ENCODE measurements at regions not wholly inside any gene's neighbourhood (a gene's known extent, or its start where the extent isn't known, plus 50 kb on each side); places are given as distances from the start of the nearest gene placed in this dataset.

DNA sequence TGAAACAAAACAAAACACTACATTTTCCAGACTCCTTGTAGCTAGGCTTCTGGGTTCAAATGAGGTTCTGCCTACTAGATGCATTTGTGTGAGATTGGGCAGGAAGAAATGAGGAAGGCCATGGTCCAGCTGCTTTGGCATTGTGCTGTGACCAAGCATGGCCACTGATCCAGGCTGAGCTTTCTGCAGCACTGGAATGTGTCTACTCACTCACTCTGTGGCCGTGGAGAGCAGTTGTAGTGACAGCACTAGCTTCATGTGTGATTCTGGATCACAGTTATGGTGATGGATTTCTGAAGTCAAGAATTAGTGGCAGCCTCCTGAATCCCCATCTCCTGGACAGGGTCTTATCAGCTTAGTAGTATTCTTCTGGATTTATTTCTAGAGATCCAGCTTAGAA lies 358.9 kb downstream of the GPAT3 start:
- DNase-seq: no peak

DNA sequence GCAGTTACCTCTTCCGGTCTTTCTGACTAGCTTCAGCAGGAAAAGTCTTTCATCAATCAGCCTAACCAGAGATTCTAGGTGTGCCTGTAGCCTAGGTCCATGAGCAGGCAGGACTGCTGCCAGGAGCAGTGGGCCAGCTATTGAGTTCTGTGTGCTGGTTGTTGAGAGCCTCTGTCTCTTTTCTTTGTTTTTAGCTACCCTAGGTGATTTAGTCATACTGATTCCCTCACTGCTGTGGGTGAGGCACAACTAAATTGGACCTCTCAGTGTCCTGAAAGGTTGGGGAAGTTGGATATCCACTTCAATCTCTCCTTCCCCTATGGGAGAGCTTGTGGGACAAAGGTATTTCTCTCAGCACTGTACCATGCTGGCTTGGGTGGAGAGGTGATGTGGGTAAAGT lies 354.9 kb downstream of the GPAT3 start:
- no peak for DNase-seq

DNA sequence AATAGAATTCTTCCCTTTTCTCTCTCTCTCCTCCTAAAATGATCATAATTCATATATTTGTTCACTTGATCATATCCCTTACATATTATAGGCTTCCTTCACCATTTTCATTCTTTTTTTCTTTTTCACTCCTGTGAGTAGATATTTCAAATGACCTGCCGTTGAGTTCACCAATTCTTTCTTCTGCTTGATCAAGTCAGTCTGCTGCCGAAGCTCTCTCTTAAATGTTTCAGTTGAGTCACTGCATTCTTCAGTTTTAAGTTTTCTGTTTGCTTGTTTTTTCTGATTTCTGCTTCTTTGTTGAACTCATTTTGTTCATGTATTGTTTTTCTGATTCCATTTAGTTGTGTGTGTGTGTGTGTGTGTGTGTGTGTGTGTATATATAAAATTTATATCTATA lies 354.3 kb downstream of the GPAT3 start:
- no peak for DNase-seq

DNA sequence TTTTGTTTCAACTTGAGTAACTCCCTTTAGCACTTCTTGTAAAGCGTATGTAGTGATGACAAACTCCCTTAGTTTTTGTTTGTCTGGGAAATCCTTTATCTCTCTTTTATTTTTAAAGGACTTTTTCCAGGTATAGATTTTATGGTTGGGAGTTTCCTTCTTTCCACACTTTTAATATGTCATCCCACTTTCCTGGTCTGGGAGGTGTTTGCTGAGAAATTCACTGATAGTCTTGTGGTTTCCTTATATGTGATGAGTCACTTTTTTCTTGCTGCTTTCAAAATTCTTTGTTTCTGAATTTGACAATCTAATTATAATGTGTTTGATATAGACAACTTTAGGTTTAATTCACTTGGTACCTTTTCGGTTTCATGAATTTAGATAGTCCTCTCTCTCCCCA lies 353.9 kb downstream of the GPAT3 start:
- DNase-seq: no peak

DNA sequence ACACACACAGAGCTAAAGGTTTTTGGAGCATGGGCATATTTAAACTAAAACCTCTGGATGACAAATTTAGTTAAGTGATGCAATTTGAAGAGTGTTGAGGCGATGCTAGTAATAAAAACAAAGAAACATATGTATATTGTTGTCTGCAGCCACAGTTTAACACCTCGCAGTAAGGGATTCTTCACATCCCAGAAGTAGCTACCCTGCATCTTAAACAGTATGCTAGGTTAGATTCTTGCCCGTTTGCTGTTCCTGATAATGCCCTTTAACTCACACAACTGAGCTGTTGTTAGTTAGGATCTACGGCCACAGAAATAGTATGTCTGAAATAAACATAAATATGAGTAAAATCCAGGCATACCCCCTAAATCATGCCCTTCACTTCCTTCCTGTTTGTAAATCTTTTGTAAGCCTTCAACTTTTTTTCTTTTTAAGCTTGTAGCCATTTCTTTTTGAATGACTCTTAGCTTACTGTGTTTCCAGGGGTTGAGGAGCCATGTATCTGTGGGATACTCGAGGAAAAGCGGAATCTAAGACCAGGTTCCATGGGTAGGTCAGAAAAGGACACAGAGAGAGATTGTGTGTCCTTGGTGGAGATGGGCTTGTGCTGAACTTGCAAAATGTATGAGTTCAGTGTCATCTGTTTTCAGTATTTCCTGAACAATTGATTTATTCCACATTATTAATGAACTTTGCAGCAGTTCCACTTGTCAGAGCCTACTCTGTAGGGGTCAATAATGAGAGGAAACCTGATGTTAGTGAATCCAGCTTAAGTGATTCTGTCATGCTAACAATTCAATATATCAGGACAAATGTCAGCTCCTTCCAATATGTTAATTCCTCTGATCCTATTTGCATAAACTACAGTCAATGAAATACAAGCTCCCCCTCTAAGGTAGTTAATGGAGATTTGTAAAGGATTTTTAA lies 349.6 kb downstream of the GPAT3 start:
- no peak for DNase-seq

DNA sequence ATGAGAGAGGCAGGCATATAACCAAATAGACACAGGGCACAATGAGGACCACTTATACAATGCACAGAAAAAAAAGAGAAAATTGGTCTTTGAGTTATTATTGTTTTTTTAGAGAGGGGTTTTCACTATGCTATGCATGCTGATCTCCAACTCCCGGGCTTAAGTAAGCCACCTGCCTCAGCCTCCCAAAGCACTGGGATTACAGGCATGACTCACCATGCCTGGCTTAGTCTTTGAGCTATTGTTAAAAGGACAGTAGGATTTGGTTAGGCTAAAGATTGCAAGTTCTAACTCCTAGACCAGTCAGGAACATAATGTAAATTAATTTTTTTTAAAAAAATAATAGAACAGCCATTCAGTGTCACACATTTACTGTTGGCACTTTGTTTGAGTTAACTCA lies 340.1 kb downstream of the GPAT3 start:
- DNase-seq: no peak

DNA sequence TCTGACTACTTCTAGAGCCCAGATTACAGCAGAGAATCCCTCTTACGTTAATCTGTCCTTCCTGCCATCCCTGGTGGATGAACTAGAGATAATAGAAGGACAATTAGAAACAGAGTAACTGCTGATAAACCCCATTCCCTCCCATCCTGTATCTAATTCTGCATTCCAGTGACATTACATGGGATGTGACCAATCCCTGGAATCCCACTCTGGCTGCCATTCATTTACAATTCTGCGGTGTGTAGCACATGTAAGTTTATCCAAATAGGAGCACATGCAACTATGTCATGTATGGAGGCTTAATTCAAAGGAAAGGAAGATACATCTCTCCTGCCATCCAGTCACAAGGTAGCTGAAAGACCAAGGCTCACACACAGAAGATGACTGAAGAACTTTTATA lies 339.5 kb downstream of the GPAT3 start:
- DNase-seq: no peak

DNA sequence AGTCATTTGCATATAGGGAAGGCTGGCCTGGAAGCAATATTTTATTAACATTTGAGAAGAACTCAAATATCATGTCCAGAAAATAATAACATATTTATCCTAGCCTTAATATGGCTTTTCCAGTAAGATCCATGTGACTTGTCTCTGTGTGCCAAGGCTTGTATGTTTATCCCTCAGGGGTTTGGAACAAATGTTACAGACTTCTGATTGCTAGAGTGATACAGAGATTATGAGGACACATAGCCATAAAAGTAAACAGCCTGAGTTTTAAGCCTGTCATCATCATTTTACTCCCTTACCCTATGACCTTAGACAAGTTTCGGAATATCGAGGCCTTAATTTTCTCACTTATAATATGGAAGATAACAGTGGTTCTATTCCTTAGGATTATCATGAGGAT lies 338.1 kb downstream of the GPAT3 start:
- no peak for DNase-seq

DNA sequence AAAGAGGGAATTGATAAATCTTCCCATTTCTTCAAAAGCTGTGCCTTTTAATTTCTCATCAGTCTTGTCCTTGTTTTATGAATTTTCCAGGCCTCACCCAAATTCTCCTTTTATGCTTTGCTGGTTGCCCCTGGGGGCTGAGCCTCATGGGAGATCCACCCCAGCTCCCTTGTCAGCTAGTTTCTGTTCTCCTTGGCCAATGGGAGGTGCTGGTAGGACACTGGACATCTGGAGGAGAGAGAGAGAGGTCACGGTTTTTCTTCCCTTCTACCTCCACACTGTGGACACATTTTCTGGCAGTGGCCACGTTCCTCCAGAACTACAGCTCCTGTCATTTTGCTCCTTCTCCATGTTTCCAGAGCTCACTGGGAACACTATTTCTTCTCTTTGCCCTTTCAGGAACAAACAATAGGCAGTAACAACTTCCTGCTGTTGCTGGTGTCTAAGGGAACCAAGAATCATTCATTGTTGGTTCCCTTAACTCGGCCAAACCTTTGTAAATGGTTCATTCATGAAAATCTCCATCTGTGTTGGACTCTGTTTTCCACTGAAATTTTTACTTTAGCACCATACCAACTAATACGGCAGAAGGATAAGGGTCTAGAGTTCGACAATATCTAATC lies 334.5 kb downstream of the GPAT3 start:
- no peak for DNase-seq

DNA sequence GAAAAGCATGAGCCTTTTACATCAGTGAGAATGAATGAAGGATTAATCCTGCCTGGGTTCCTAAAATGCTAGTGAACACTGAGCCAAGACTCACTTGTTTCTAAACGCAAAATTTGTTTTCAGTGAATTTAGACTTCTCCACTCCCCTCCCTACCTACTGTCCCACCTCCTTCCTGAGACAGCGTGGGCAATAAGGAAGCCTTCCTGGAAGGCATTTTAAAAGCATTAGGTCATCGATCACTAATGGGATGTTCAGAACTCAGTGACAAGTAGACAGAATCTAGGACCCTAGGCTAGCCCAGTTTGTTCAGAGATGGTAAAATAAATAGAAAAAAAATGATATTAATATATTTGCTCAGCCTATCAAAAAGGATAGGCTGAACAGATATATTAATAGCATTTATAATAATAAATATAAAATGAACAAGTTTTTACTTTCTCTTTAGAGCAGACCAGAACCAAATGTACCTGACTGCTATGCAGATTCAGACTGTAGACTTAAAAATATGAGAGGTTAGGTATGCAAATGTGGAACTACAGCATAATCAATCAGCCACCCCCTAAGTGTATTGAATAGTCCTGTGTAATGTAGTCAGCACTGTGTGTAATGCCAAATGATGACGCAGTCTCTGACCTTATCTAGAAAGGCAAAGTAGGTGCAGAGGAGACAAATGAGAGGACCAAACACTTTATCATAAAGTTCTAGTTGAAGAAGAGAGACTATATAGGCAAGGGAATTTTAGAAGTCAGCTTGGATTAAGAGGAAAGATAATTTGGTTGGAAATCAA lies 331.1 kb downstream of the GPAT3 start:
- DNase-seq: no peak

DNA sequence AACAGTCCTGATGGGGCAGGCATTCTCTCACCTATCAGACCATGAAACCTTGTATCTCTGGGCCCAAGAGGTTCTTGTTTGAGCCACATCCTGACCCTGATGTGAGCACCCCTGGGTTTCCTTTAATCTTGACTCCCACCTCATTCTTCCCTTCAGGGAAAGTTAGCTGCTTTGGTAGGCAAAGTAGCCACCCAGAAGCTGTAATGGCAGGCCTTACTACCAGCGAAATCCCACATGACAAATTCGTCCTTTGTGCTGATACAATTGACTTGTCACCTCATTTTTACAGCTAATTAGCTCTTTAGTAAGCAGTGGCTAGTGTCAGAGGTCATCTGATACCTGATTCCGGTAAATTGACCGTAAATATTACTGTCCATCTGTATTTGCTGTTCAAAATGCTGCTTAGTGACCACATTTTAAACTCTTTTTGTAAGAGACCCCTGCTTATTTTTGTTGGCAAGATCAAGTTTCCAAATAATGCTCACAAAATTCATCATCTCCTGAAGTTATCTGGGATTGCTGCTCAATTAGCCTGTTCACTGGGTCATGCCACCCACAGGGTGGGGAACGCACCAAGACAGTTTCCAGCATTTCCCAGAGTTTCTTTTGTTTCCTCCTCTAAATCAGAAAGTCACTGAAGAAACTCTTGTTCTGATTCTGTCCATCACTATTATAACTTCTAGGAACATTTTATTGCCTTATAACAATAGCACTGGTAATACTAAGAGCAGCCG lies 329.7 kb downstream of the GPAT3 start:
- no peak for DNase-seq

DNA sequence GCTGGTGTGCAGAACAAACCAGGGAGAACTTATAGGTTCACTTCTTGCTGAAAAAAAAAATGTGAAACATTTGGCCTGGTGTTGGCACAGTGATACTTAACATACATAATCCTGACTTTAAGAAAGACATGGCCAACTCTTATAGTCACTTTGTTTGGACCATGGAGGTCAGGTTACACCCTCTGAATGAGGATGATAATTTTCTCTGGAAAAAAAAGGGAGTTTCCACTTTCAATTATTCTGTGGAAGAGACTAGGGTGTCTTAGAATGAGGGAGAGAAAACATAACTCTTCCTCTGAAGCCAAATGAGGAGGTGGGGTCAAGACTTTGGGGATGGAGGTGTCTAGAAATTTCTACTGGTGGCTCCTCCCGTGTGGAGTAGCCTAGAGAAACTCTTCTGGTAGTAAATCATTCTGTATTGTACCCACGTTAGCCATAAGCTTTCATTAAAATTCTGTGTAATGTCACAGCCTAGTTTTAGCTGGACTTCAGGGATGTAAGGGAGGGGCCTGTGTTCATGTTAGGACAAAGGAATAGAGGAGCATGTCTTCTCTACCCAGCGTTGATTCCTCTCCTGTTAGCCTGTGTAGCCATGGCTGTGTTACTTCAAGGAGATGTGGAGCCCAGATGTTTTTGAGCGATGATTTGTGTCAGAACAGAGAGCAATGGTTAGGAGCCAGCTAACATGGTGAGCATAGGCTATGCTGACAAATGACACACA lies 328.3 kb downstream of the GPAT3 start:
- no peak for DNase-seq

DNA sequence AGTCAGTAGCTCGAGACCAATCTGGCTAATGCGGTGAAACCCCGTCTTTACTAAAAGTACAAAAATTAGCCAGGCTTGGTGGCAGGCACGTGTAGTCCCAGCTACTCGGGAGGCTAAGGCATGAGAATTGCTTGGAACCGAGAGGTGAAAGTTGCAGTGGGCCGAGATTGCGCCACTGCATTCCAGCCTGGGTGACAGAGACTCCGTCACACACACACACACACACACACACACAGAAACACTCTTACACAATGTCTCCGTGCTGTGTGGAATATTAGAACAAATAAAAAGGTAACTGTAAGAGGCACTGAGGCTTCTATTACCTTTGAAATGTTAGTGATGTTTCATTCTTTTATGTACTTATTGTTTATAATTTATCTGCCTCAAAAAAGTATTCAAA lies 326.6 kb downstream of the GPAT3 start:
- DNase-seq: no peak

DNA sequence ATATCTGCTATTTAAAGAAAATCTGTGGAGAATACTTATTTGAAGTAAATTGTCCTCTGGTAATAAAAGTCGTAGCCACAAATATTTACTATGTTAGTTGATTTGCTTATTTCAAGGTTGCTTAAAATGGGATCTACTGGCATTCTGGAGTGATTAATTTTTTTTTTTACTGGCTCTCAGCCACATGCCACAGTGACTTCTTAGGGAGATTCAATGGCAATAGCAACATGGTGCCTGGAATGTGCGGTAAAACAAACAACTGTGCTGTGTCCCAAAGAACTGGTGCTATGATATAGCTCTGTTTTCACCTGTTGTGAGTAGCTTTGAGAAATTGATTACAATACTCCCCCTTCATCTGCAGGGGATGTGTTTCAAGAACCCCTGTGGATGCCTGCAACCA lies 324.3 kb downstream of the GPAT3 start:
- DNase-seq: no peak

DNA sequence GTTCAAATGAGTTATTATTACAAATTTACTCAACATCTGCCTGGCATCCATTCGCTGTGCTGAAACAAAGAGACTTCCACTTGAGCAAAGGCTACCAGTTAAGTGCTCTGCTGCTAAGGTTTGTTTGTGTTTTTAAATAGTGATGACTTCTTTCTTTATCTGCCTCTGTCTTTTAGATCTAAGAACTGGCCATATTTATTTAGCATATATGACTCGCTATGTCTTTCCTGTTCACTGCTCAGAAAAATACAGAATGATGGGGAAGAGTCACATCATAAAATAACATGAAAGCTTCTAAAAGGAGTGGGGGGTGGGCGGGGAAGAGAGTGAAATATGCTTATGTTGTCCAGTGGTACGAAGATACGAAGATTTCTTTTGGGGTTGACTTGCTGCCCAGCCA lies 322.2 kb downstream of the GPAT3 start:
- no peak for DNase-seq

DNA sequence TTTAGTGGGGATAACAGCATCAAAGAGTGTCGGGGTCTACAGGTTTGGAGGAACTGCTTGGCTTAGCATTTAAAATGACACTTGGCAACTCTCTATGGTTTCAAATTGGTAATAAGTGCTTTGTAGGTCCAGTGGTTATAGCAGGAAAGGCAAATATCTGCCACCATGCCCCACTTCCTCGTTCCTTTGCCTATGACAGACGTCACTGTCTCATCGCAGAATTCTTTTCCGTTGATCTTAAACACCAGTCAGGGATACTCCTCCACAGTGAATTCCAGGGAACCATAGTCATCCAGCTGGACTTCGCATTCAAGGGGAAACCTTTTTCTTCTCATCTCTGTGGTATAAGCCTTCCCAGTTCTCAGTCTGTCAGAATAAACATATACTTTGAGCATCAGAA lies 319.1 kb downstream of the GPAT3 start:
- no peak for DNase-seq

DNA sequence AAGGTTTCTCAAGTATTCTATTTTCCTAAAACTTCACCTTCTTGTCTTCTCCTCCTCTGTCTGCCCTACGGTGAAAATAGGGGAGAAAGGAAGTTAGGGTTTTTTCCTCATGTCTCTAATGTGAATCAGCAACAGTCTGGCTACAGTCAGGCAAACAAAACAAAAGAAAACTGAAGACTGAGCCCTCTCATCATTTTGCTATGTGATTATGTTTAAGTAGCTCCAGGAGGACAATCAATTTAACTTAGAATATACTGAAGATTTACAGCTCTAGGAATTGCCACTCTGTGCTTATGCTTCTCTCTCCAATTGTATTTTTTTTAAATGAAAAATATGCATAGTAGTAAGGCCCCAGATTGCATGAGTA lies 316.2 kb downstream of the GPAT3 start:
- no peak for DNase-seq

DNA sequence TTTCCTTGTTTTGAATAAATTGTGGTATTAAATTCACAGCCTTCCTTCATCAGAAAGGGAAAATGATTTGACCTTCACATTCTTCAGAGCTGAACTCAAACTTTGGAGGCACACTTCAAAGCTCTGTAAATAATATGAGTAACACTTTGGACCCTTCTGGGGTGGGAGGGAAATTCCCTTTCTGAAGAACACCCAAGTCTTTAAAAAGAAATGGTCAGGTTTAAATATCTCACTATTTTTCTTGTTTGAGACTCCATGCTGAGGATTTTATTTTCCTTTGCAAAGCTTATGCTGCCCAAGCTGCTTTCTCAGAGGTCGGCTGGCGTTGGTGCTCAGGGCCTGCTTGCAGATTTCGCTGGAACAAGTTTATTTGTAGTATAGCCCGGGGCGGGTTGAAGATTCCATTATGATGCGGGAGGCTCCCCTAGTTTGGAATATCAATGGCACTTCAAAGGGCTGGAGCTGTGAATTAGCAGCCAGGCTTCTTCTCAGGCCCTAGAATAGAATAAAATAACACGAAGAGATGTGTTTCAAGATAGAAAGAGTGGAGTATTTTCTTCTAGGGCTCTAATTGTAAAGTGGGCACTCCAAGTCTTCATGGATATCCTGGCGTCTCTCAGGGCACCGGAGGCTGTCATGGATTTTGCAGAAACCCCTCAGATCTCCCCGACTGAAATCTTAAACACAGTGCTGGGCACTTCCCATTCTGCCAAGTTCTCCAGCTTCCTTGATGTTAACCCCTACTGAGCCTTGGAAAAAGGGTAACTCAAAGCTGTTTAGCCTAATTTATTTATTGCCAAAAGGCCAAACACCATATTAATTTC lies 315.6 kb downstream of the GPAT3 start:
- no peak for DNase-seq

DNA sequence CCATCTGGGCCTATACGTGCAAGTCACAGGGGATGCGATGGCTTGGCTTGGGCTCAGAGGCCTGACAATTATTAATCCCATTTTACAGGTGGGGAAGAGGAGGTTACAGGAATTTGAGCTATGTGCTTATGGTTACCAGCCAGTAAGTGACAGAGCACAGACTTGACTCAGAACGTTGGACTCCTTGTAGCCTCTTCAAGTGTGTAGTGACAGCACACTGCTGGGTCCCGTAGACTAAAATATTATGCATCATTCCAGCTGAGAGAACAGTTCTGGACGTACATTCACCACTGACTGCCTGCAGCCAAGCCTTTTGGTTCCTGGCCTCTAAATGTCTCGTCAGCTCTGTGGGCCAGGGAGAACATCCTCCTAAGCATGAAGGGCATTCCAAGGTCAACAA lies 314.5 kb downstream of the GPAT3 start:
- DNase-seq: no peak

DNA sequence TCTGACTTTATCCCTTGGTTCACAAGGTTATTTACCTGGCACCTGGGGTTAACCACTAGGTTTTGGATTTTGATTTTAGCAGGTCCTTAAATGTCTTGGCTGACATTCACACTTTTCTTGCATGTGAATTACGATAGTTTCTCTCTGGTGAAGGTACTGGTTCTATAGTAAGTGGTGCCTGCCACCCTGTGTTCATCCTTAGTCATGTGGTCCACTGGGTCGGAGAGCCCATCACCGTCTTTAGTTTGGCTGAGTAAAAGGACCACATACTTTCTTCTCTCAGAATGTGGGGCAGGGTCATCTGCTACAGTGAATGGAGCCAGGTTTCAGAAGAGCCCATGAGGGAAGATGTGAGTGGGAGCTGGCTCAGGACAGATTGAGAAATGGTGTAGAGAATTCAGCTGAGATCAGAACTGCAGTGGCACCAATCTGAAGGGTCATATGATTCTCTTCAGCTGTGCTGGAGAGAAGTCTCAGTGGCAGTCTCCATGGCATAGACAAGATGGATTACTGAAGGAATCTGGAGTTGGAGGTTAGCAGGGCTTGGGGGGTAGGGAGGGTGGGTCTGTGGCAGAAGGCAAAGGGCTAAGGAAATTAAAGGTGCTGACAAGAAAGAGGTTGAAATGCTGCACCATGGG lies 310.4 kb downstream of the GPAT3 start:
- DNase-seq: no peak

DNA sequence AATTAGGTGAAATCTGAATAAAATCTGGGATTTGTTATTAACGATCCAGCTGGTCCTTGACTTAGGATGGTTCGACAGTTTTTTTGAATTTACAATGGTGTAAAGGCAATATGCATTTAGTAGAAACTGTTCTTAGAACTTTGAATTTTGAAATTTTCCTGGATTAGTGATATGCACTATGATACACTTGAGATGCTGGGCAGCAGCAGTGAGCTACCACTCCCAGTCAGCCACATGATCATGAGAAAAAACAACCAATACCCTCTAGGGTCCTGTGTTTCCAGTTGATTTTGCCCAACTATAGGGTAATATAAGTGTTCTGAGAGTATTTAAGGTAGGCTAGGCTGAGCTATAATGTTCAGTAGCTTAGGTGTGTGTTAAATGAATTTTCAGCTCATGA lies 303.7 kb downstream of the GPAT3 start:
- DNase-seq: no peak

Data from retina (tissue), 1 donor.